Urinary bladder (tissue), 3 donors: ENCODE measurements at regions not wholly inside any gene's neighbourhood (a gene's known extent, or its start where the extent isn't known, plus 50 kb on each side); places are given as distances from the start of the nearest gene placed in this dataset.
A peak's percentile ranks its signal among the peaks of the same experiment; 100 is the strongest.

Source experiments
- DNase-seq: peaks from one replicate; pipeline ENCODE4 v3.0.0-alpha.2; 2015; ENCODE audit errors: extremely low spot score
- H3K27ac ChIP-seq: one replicate; pipeline ENCODE4 v1.5.1; 2013; ENCODE audit warnings: low read depth, mild to moderate bottlenecking, moderate library complexity
- H3K36me3 ChIP-seq: one replicate; pipeline ENCODE4 v1.6.1; 2013; ENCODE audit warnings: mild to moderate bottlenecking, moderate library complexity; ENCODE audit not compliant: insufficient read depth
- H3K4me1 ChIP-seq: one replicate; pipeline ENCODE4 v1.6.1; 2013; ENCODE audit warnings: mild to moderate bottlenecking, moderate library complexity; ENCODE audit not compliant: insufficient read depth
- H3K4me3 ChIP-seq: one replicate; pipeline ENCODE4 v1.5.1; 2013; ENCODE audit warnings: low read depth, low read length
- WGBS: extraction: QIAGEN DNeasy Blood & Tissue Kit; methylation state at CpG from one replicate; pipeline ENCODE4 v1.1.7; 2013; 5-methylcytosine and 5-hydroxymethylcytosine counted together
- donor health status: healthy with polysubstance abuse.
- donor health status: healthy.

DNA sequence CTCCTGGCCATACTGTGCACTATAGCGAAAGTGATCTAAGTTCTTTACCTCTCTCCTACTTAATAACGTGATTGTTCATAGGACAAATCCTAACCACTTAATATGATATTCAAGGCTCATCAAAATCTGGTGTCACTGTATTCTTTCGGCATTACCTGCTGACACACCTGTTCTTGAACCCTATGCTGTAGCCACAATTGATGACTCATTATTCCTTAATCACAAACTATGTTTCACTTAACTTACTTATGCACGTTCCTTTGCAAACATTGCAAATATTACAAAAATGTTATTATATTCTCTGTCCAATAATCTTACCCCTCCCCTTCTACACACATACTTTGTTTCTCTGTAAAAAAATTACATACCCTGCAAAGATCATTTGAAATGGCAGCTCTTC lies 158.1 kb upstream of the ADRA1B start:
- WGBS = 87% methylated on average over 4 of the region's 4 CpGs
- DNase-seq = no peak
- H3K4me3 ChIP-seq = no peak overlapping the region

DNA sequence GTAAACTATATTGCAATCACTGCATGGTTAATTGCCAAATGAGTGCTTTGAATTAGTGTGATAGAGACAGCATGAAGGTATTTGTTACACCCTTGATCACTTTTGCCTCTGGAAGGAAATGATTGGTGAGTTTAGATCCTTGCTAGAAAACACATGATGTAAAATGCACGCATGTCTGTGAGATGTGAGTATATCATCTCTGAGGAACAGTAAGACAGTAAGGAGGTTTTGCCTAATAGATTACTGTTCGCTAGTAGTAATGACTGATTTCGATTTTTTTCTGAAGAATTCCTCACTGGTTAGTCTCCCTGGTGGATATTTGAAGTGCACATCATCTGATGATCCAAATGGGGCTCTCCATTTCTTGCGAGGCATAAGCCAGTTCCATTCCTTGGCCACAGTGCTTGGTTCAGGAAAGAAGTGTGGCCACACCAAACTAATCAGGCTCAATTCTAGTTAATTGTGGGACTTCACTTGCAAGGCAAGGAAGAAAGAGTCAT lies 156.4 kb upstream of the ADRA1B start:
- 87% methylated on average over 4 of the region's 4 CpGs for WGBS
- Histone ChIP-seq H3K4me3 (no peak overlapping the region), H3K27ac (no peak overlapping the region), H3K36me3 (no peaks in the 10 kb centered on the region), H3K4me1 (no peaks in the 10 kb centered on the region)
- no peak for DNase-seq

More for the DNA sequence above, 158.1 kb upstream of the ADRA1B start:
- Histone ChIP-seq H3K27ac (no peak overlapping the region), H3K36me3 (no peaks in the 10 kb centered on the region), H3K4me1 (no peaks in the 10 kb centered on the region)

DNA sequence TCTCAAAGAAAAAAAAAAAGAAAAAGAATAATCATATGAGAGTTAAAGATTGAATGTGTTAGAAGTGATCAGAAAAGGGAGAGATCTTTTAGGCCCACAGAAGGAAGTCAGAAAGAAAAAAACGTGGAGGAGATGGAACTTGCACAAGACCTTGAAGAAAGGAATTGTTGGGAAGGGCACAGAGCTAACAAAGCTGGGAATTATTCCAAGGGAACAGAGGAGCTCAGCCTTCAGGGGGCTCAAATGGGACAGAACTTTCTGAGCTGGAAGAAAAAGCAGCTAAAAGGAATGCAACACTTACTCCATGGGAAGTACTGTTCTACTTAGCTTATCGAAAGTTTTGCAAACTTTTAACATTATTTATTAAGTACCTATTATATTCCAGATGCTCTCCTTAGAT lies 153.4 kb upstream of the ADRA1B start:
- DNase-seq = no peak
- Histone ChIP-seq H3K4me1 (no peaks in the 10 kb centered on the region), H3K36me3 (no peaks in the 10 kb centered on the region), H3K27ac (no peak overlapping the region), H3K4me3 (no peak overlapping the region)
- 70% methylated on average over 2 of the region's 2 CpGs for WGBS

- WGBS = 69% methylated on average over 9 of the region's 9 CpGs
- Histone ChIP-seq H3K36me3 (no peaks in the 10 kb centered on the region), H3K27ac (no peak overlapping the region), H3K4me1 (no peaks in the 10 kb centered on the region), H3K4me3 (no peak overlapping the region)
- DNase-seq = no peak
These were observed 152.7 kb upstream of the ADRA1B start for GRCh38 chr5:159763562-159763961.

DNA sequence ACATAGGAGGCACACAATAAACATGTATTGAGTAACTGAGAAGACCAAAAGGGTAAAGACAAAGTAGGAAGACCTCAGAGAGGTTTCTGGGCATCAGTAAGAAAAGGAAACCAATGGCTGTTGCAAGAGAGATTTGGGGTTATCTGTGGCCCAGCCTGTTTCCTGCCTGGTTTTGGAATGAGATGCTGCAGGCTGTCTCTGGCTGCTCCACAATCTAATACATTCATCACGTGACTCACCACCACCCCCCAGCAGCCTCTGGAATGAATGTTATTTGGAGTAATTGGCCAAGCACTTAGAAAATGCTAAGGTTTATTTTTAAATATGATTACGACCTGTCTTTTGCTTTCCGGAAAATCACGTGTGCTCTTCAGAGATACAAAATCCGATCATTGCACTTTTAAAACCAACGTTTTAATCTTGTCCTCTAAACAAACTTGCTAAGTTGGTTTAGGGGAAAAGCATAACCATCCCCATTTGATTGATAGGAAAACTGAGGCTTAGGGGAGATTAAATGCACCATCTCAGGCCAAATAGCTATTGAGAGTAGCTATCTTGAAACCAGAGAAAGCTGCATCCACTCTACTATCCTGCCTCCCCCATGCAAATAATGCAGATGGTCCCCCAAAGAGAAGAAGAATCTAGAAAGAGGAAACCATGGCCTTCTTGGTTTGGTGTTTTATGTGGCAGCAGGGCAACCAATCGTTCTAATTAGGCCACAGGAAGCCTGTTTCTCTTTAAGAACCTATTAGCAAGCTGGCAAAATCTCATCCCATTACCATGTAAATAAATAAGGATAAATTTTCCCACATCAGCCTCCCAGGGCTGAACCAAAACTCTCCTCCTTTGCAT lies 151.8 kb upstream of the ADRA1B start:
- H3K27ac ChIP-seq = no peak overlapping the region
- 30% methylated on average over 7 of the region's 7 CpGs for WGBS
- DNase-seq = no peak
- no peaks in the 10 kb centered on the region for H3K4me1 ChIP-seq
- no peaks in the 10 kb centered on the region for H3K36me3 ChIP-seq
- H3K4me3 ChIP-seq = no peak overlapping the region

GRCh38 chr5:159765135-159765433 lies 151.2 kb upstream of the ADRA1B start:
- WGBS = 81% methylated on average over 6 of the region's 6 CpGs
- DNase-seq = no peak
- Histone ChIP-seq H3K4me1 (no peaks in the 10 kb centered on the region), H3K27ac (no peak overlapping the region), H3K36me3 (no peaks in the 10 kb centered on the region), H3K4me3 (no peak overlapping the region)

- H3K4me3 ChIP-seq = no peak overlapping the region
- no peak for DNase-seq
- no peaks in the 10 kb centered on the region for H3K36me3 ChIP-seq
- no peak overlapping the region for H3K27ac ChIP-seq
- H3K4me1 ChIP-seq = no peaks in the 10 kb centered on the region
- 70% methylated on average over 8 of the region's 8 CpGs for WGBS
These were observed 150.3 kb upstream of the ADRA1B start for GRCh38 chr5:159765760-159766517.

DNA sequence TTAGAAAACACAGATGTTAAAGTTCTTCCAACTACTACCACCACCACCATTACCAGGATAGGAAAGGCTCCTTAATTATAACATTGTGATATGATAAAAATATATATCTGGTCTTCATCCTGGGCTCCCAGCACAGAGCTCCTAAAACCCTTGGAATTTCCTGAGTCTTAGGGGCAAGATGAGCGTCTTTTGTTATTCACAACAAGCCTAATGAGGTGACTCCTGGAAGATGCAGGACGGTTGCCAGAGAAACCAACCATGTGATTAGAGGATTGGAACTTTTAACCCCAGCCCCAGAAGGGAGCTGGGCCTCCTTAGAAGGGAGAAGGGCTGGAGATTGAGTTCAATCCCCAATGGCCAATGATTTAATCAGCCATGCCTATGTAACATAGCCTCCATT lies 148.0 kb upstream of the ADRA1B start:
- WGBS = 32% methylated on average over 2 of the region's 2 CpGs

DNA sequence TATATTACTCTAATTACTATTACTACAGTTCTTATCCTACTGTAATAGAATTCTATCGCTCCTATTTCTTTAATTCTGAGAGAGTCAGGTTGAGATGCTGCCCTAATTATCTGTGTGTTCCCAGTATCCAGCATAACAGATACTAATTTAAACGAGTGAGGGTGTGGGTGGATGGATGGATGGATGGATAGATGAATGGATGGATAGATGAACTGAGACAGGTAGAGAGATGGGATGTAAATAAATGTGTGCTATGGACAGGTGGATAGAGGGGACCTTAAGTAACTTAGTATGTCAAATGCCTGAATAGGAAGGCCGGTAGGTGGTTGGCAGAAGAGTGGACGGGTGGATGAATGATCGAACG lies 143.6 kb upstream of the ADRA1B start:
- Histone ChIP-seq H3K4me1 (no peaks in the 10 kb centered on the region), H3K27ac (no peak overlapping the region), H3K4me3 (no peak overlapping the region), H3K36me3 (no peaks in the 10 kb centered on the region)
- 73% methylated on average over 6 of the region's 6 CpGs for WGBS
- DNase-seq = no peak

More for the DNA sequence above, 148.0 kb upstream of the ADRA1B start:
- no peak for DNase-seq
- H3K36me3 ChIP-seq = no peaks in the 10 kb centered on the region
- no peaks in the 10 kb centered on the region for H3K4me1 ChIP-seq
- no peak overlapping the region for H3K4me3 ChIP-seq
- H3K27ac ChIP-seq = no peak overlapping the region

DNA sequence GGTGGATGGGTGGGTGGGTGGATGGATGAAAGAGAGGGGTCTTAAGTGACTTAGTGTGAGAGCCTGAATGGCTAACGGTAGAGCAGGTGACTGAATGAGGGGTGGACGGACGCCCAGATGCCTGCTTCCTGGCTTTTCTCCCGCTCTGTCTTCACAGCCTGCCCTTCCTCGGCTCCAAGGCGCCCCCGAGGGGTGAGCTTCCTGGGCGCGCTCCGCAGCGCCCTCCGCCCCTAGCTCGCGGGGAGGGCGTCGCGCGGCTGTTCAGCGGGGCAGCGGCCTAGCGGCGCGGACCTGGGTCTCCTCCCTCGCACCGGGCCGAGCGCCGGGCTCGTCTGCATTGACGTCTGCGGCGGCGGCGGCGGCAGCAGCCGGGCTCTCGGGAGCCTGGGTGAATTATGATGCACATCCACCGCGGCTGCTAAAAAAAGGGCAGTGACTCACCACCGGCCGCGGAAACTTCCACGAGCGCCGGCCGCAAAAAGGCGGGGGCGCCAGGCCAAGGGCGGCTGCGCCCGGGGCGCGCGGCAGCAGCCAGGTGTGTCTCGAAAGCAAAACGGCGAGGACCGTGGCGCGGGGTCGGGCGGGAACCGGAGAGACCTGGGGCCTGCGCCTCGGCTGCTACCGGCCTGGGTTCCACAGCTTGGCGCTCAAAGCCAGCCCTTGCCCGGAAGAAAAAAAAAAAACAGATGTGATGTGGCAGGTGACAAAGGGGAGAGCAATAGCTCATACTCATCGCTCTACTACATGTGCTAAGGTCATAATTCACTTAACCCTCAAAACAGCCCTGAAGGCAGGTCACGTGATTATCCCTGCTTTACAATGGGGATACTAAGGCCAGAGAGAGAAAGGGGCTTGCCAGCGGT lies 143.0 kb upstream of the ADRA1B start:
- 2% methylated on average over 71 of the region's 71 CpGs for WGBS
- DNase-seq = no peak
- no peak overlapping the region for H3K27ac ChIP-seq

DNA sequence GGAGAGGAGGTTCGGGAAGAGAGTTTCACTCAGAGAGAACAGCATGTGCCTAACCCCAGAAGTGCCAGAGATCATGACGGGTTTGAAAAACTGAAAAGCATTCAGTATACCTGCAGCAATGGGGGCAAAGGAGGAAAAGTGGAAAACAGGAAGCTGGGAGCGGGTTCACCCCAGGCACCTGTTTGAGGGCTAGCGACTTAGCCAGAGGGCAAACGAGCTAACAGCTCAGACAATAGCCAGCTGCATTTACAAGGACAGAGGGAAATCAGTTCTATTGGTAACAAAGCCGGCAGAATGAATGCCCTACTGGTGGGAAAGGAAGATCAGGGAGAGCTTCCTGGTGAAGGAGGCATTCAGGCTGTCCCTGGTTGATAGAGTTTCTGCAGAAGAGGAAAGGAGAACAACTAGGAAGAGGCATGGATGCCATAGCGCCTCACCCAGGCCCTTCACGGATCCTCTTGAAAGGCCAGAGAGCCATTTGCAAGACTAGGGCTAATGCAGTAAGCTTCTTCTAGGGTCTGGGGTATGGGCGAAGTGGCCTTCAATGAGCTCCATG lies 141.7 kb upstream of the ADRA1B start:
- H3K36me3 ChIP-seq = no peaks in the 10 kb centered on the region
- H3K4me1 ChIP-seq = no peaks in the 10 kb centered on the region
- H3K4me3 ChIP-seq = no peak overlapping the region
- H3K27ac ChIP-seq = no peak overlapping the region
- 86% methylated on average over 9 of the region's 9 CpGs for WGBS
- no peak for DNase-seq

More for the DNA sequence above, 143.0 kb upstream of the ADRA1B start:
- Histone ChIP-seq H3K36me3 (no peaks in the 10 kb centered on the region), H3K4me1 (no peaks in the 10 kb centered on the region), H3K4me3 (peak overlapping the region; percentile 7)

GRCh38 chr5:159775890-159776289 lies 140.4 kb upstream of the ADRA1B start:
- no peak overlapping the region for H3K27ac ChIP-seq
- no peaks in the 10 kb centered on the region for H3K36me3 ChIP-seq
- no peak for DNase-seq
- H3K4me1 ChIP-seq = no peaks in the 10 kb centered on the region
- H3K4me3 ChIP-seq = no peak overlapping the region
- WGBS = 82% methylated on average over 3 of the region's 3 CpGs

DNA sequence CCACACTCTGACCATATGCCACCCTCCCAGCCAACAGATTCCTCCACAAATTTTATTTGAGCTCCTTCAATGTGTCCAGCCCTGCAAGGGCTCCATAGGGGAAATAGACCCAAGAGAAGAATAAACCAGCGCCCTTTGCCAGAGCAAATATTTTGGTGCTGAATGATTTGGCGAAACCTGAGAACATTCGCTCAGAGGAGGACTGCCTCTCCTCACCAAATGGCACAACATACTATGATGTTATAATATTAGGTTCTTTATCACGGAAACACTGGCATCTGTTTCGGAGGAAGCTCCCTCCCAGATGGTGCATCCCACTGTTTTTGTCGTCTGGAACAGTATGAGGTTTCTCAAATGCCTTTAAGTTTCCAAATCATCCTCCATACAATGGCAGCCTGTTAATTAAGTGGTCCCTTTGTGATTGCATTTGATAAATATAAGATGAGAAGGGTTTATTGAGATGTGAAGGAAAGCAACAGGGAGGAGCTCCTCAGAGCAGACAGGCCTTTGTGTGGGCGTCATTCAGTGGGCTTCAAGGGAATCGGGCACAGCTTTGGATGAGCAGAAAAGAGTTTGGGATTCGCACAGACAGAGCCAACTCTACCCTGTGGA lies 139.1 kb upstream of the ADRA1B start:
- Histone ChIP-seq H3K27ac (no peak overlapping the region), H3K4me3 (no peak overlapping the region), H3K36me3 (no peaks in the 10 kb centered on the region), H3K4me1 (no peaks in the 10 kb centered on the region)
- no peak for DNase-seq
- 91% methylated on average over 9 of the region's 9 CpGs for WGBS
